GM04504 (cell line): ENCODE measurements at regions not wholly inside any gene's neighbourhood (a gene's known extent, or its start where the extent isn't known, plus 50 kb on each side); places are given as distances from the start of the nearest gene placed in this dataset.
"Not testable (repeated sequence)": the region's sequence is repeated elsewhere in the genome, so short reads cannot be mapped to it uniquely, and the experiment has no call there.

Experiments used
- DNase-seq: peaks from one replicate; pipeline ENCODE4 v3.0.0-alpha.2; 2012; ENCODE audit warnings: low read depth

- DNase-seq = not testable (repeated sequence)
Measured at GRCh38 chr2:91422102-91422501, 2730.6 kb downstream of the RPIA start.

GRCh38 chr2:91427148-91427547 lies 2735.7 kb downstream of the RPIA start:
- not testable (repeated sequence) for DNase-seq

GRCh38 chr2:91441932-91442245 lies 2750.4 kb downstream of the RPIA start:
- DNase-seq = not testable (repeated sequence)

GRCh38 chr2:91442246-91442905 lies 2750.9 kb downstream of the RPIA start:
- DNase-seq = no peak

GRCh38 chr2:91442906-91443729 lies 2751.6 kb downstream of the RPIA start:
- not testable (repeated sequence) for DNase-seq

GRCh38 chr2:91443730-91444115 lies 2752.2 kb downstream of the RPIA start:
- not testable (repeated sequence) for DNase-seq

GRCh38 chr2:91445705-91446104 lies 2754.2 kb downstream of the RPIA start:
- not testable (repeated sequence) for DNase-seq

GRCh38 chr2:91446489-91446888 lies 2755.0 kb downstream of the RPIA start:
- DNase-seq = not testable (repeated sequence)

- DNase-seq = not testable (repeated sequence)
Measured at GRCh38 chr2:91446915-91447314, 2755.4 kb downstream of the RPIA start.

GRCh38 chr2:91447508-91447907 lies 2756.0 kb downstream of the RPIA start:
- DNase-seq = not testable (repeated sequence)

GRCh38 chr2:91462292-91462691 lies 2770.8 kb downstream of the RPIA start:
- not testable (repeated sequence) for DNase-seq

- not testable (repeated sequence) for DNase-seq
Measured at GRCh38 chr2:91463007-91463406, 2771.5 kb downstream of the RPIA start.

GRCh38 chr2:91466780-91467363 lies 2775.4 kb downstream of the RPIA start:
- not testable (repeated sequence) for DNase-seq

GRCh38 chr2:91476244-91476935 lies 2784.9 kb downstream of the RPIA start:
- DNase-seq = not testable (repeated sequence)

GRCh38 chr2:91476936-91477246 lies 2785.4 kb downstream of the RPIA start:
- not testable (repeated sequence) for DNase-seq

GRCh38 chr2:91477291-91477690 lies 2785.8 kb downstream of the RPIA start:
- not testable (repeated sequence) for DNase-seq

- no peak for DNase-seq
Measured at GRCh38 chr2:91477731-91478672, 2786.5 kb downstream of the RPIA start.

GRCh38 chr2:91478851-91479718 lies 2787.6 kb downstream of the RPIA start:
- not testable (repeated sequence) for DNase-seq

- not testable (repeated sequence) for DNase-seq
Measured at GRCh38 chr2:91485226-91485625, 2793.8 kb downstream of the RPIA start.
